BJ (cell line): ENCODE measurements at regions not wholly inside any gene's neighbourhood (a gene's known extent, or its start where the extent isn't known, plus 50 kb on each side); places are given as distances from the start of the nearest gene placed in this dataset.

Experiments used
- CTCF ChIA-PET: fragments of 350-600 bp; formaldehyde crosslinking; extraction: SDS; loops from one replicate; lab custom pipeline; 2021; ENCODE audit warnings: antibody characterized with exemption, inconsistent platforms; lab: Yijun Ruan, JAX
- POLR2A ChIA-PET: fragments of 300-600 bp; sonication (Branson Sonifier 250); formaldehyde crosslinking; extraction: SDS; loops from one replicate; lab custom pipeline; 2021; ENCODE audit warnings: antibody characterized with exemption; lab: Charles Lee
- DNase-seq: peaks from one replicate; pipeline ENCODE4 v3.0.0-alpha.2; 2011; ENCODE audit warnings: low read depth
- H3K27me3 ChIP-seq: 2 replicates; pipeline ENCODE4 v1.6.0; 2011; ENCODE audit warnings: low read length; ENCODE audit not compliant: control insufficient read depth, insufficient read depth
- H3K36me3 ChIP-seq: 2 replicates; pipeline ENCODE4 v1.5.1; 2011; ENCODE audit warnings: low read length; ENCODE audit not compliant: control insufficient read depth, insufficient read depth
- H3K4me3 ChIP-seq: 2 replicates; pipeline ENCODE4 v1.5.1; 2011; ENCODE audit warnings: low read depth, mild to moderate bottlenecking, control low read depth, low read length
- TF ChIP-seq, protein P1 (sequence below): IDR thresholded peaks from 2 replicates; pipeline ENCODE4 v1.5.1; 2011; ENCODE audit warnings: low read depth, mild to moderate bottlenecking, control low read depth, inconsistent platforms, low read length, moderate library complexity; ENCODE audit not compliant: insufficient read depth

DNA sequence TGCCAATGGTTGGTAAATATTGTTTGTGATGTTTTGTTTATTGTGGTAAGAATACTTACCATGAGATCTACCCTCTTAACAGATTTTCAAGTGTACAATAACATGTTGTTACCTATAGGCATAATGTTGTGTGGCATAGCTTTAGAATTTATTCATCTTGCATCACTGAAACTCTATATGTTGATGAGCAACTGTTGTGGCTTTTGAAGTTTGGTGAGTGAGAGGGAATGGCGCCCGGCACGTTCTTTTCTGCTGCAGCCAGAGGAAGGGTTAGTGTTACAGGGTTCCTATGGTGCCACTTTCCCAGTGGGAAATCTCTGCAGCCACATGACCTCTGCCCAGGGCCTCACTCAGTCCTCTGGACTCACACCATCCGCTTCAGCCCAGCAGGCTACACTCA is 342.5 kb upstream of the ADGRL2 start:
- POLR2A ChIA-PET: no interaction called here
- DNase-seq: no peak
- H3K36me3 ChIP-seq: no peaks in the 10 kb centered on the region
- no peaks in the 10 kb centered on the region for H3K27me3 ChIP-seq
- TF ChIP-seq, protein P1, sequence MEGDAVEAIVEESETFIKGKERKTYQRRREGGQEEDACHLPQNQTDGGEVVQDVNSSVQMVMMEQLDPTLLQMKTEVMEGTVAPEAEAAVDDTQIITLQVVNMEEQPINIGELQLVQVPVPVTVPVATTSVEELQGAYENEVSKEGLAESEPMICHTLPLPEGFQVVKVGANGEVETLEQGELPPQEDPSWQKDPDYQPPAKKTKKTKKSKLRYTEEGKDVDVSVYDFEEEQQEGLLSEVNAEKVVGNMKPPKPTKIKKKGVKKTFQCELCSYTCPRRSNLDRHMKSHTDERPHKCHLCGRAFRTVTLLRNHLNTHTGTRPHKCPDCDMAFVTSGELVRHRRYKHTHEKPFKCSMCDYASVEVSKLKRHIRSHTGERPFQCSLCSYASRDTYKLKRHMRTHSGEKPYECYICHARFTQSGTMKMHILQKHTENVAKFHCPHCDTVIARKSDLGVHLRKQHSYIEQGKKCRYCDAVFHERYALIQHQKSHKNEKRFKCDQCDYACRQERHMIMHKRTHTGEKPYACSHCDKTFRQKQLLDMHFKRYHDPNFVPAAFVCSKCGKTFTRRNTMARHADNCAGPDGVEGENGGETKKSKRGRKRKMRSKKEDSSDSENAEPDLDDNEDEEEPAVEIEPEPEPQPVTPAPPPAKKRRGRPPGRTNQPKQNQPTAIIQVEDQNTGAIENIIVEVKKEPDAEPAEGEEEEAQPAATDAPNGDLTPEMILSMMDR: no peak
- CTCF ChIA-PET: no interaction called here
- H3K4me3 ChIP-seq: no peak overlapping the region

DNA sequence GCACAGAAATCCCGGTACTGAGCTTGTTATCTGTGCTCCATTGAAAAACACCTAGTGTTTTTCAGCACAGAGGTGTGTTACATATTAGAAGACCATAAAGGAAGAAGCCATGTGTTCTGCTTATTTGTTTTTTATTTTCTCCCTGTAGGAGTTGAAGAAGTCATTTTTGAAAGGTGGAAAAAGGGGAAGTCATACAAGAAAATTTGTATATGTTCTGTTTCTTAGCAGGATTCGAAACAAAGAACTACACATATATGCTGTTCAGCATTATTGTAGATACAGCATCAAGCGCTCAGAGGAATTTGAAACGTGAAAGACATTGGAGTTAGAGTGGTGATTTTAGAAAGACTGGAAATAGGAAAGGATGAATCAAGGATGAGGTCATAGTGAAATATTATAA is 345.3 kb upstream of the ADGRL2 start:
- DNase-seq: no peak
- Histone ChIP-seq H3K4me3 (no peak overlapping the region), H3K27me3 (no peaks in the 10 kb centered on the region), H3K36me3 (no peaks in the 10 kb centered on the region)
- TF ChIP-seq, protein P1: no peak
- ChIA-PET POLR2A (no interaction called here), CTCF (no interaction called here)

DNA sequence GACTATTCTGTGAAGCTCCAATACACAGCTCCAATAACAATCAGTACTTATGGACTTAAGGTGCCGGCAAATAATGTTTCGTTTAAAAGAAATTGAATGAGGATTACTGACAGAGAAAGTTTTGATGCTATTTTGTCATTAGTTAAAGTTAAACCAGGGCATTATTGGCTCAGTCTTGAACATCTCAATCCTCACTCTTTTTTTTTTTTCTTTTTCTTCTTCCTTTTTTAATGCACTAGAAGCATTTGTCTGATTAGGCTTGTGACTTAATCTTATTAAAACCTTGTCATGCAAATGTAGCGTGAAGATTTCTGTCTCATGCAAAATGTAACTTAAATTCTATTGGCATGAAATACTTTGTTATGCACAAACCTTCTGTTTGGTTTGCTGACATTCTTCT is 346.8 kb upstream of the ADGRL2 start:
- H3K4me3 ChIP-seq: no peak overlapping the region
- DNase-seq: no peak
- POLR2A ChIA-PET: no interaction called here
- no peaks in the 10 kb centered on the region for H3K36me3 ChIP-seq
- CTCF ChIA-PET: no interaction called here
- H3K27me3 ChIP-seq: no peaks in the 10 kb centered on the region
- TF ChIP-seq, protein P1: no peak

DNA sequence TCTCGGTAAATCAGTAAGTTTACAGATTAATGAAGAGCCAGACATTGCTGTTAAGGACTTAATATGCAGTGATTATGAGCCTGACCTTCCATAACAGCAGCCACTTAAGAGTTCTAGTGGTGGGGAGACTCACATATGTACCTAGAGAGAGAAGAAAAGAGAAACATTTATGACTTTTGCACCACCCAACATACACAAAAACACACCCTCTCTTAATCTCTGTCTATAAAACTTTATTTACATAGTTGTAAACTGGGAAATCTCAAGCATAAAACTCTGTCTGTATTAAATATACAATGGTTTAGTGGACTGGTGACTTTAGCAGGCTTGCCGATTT is 347.4 kb upstream of the ADGRL2 start:
- H3K27me3 ChIP-seq: no peaks in the 10 kb centered on the region
- no peak overlapping the region for H3K4me3 ChIP-seq
- TF ChIP-seq, protein P1: no peak
- POLR2A ChIA-PET: no interaction called here
- no peak for DNase-seq
- CTCF ChIA-PET: no interaction called here
- no peaks in the 10 kb centered on the region for H3K36me3 ChIP-seq

DNA sequence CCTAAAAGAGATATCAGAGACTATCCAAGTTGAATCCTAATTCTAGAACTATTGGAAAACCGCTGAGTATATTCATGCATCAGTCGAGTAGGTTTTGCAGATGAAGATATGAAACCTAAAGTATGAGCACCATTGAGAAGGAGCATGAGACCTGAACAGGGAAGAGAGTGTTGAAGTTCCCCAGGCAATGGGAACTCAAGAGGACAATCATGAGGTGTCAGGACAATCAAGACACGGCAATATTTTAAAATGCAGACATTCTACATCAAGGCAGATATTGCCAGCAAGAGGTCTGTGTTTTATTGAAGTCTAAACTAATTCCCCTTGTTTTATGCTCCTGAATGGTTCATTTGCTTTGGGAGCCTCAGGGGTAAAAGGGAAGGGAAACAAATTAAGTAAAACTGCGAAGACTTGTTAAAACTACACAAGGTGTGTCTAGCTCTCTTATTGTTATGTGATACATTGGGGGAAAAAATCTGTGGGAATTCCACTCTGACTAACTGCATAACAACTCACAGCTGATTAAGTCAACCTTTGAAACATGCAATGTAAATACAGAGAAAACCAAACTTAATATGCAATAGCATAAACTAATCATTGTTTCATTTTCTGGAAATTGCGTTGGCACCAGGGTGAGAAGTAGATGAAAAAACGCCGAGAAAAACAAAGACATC is 347.9 kb upstream of the ADGRL2 start:
- ChIA-PET POLR2A (no interaction called here), CTCF (no interaction called here)
- DNase-seq: no peak
- H3K4me3 ChIP-seq: no peak overlapping the region
- H3K36me3 ChIP-seq: no peaks in the 10 kb centered on the region
- H3K27me3 ChIP-seq: no peaks in the 10 kb centered on the region
- TF ChIP-seq, protein P1: no peak
